CD4-positive, CD25-positive, alpha-beta regulatory T cell (primary cell): ENCODE measurements at regions not wholly inside any gene's neighbourhood (a gene's known extent, or its start where the extent isn't known, plus 50 kb on each side); places are given as distances from the start of the nearest gene placed in this dataset.
"Not testable (repeated sequence)": the region's sequence is repeated elsewhere in the genome, so short reads cannot be mapped to it uniquely, and the experiment has no call there.

Experiments used
- ATAC-seq, 2 donors: fragments of 150-1000 bp; cut with Tn5 transposase; one replicate each; pipeline ENCODE4 v1.10.0; 2021; ENCODE audit warnings: low read depth in 2 of 2, moderate number of reproducible peaks in 2 of 2, moderate library complexity in 1 of 2
- DNase-seq, 3 donors: peaks; one replicate each; pipeline versions ENCODE4 v3.0.0 to v3.0.0-alpha.2; 2012 to 2022; ENCODE audit warnings: mixed read lengths in 1 of 3
- H3K27ac ChIP-seq: one replicate; pipeline ENCODE4 v1.7.0; 2013; ENCODE audit warnings: mild to moderate bottlenecking, low read length; ENCODE audit not compliant: insufficient read depth, poor library complexity, severe bottlenecking
- H3K27me3 ChIP-seq: one replicate; pipeline ENCODE4 v1.7.0; 2013; ENCODE audit warnings: low read length; ENCODE audit not compliant: control insufficient read depth, insufficient read depth
- H3K36me3 ChIP-seq: one replicate; pipeline ENCODE4 v1.7.0; 2013; ENCODE audit warnings: mild to moderate bottlenecking, low read length, moderate library complexity; ENCODE audit not compliant: control insufficient read depth, insufficient read depth
- H3K4me1 ChIP-seq: 2 replicates; pipeline ENCODE4 v1.7.0; 2013; ENCODE audit warnings: mild to moderate bottlenecking, low read length; ENCODE audit not compliant: insufficient read depth, control insufficient read depth, poor library complexity, severe bottlenecking
- H3K4me3 ChIP-seq: one replicate; pipeline ENCODE4 v1.7.0; 2013; ENCODE audit warnings: low read depth, mild to moderate bottlenecking, low read length, moderate library complexity
- H3K9me3 ChIP-seq, 2 experiments: 1 replicate in 1 of 2; 2 replicates in 1 of 2; pipeline ENCODE4 v1.7.0; 2013; ENCODE audit warnings: low read length in 2 of 2, mild to moderate bottlenecking in 1 of 2, moderate library complexity in 1 of 2; ENCODE audit not compliant: control insufficient read depth in 2 of 2
- H3K27ac Mint-ChIP-seq, 3 donors: one replicate each; pipeline ENCODE4 v1.8.0; 2020 to 2022; ENCODE audit warnings: mild to moderate bottlenecking in 3 of 3, mixed read lengths in 3 of 3, moderate library complexity in 2 of 3
- H3K27me3 Mint-ChIP-seq: one replicate; pipeline ENCODE4 v1.8.0; 2022; ENCODE audit warnings: mild to moderate bottlenecking, mixed read lengths
- H3K36me3 Mint-ChIP-seq: one replicate; pipeline ENCODE4 v1.8.0; 2020; ENCODE audit warnings: mixed read lengths
- H3K4me1 Mint-ChIP-seq, 4 donors: one replicate each; pipeline ENCODE4 v1.8.0; 2020 to 2022; ENCODE audit warnings: mixed read lengths in 4 of 4, mild to moderate bottlenecking in 1 of 4
- H3K4me3 Mint-ChIP-seq, 4 donors: one replicate each; pipeline ENCODE4 v1.8.0; 2020 to 2022; ENCODE audit warnings: mild to moderate bottlenecking in 4 of 4, mixed read lengths in 4 of 4, moderate library complexity in 3 of 4
- H3K9me3 Mint-ChIP-seq, 7 donors: one replicate each; pipeline ENCODE4 v1.8.0; 2020 to 2022; ENCODE audit warnings: mixed read lengths in 7 of 7, mild to moderate bottlenecking in 3 of 7, moderate library complexity in 2 of 7

- Histone ChIP-seq H3K27ac (no peak overlapping the region), H3K9me3 (no peaks in the 10 kb centered on the region), H3K4me3 (no peak overlapping the region), H3K36me3 (no peaks in the 10 kb centered on the region), H3K4me1 (no peaks in the 10 kb centered on the region), H3K27me3 (peaks cover 14% of the 10 kb centered on the region)
- Mint-ChIP-seq H3K36me3 (no peaks in the 10 kb centered on the region), H3K27me3 (peaks cover 19% of the 10 kb centered on the region), H3K4me1 (no peaks in the 10 kb centered on the region), H3K9me3 (no peaks in the 10 kb centered on the region), H3K27ac (no peak overlapping the region), H3K4me3 (no peak overlapping the region)
- ATAC-seq (no peak), DNase-seq (no peak)
Measured at GRCh38 chr12:46960681-46961080, 118.7 kb upstream of the PCED1B start.

- Mint-ChIP-seq H3K36me3 (no peaks in the 10 kb centered on the region), H3K27ac (no peak overlapping the region), H3K27me3 (peaks cover 5% of the 10 kb centered on the region), H3K4me1 (no peaks in the 10 kb centered on the region), H3K4me3 (no peak overlapping the region), H3K9me3 (no peaks in the 10 kb centered on the region)
- Histone ChIP-seq H3K27ac (no peak overlapping the region), H3K4me1 (no peaks in the 10 kb centered on the region), H3K9me3 (no peaks in the 10 kb centered on the region), H3K27me3 (peaks cover 12% of the 10 kb centered on the region), H3K4me3 (no peak overlapping the region), H3K36me3 (no peaks in the 10 kb centered on the region)
- DNase-seq (no peak), ATAC-seq (no peak)
Measured at GRCh38 chr12:46963191-46963590, 116.2 kb upstream of the PCED1B start.

- no peaks in the 10 kb centered on the region for H3K9me3 ChIP-seq
- H3K4me3 ChIP-seq: no peak overlapping the region
- no peak overlapping the region for H3K27ac ChIP-seq
- H3K27me3 ChIP-seq: peaks cover 12% of the 10 kb centered on the region
- H3K36me3 Mint-ChIP-seq: no peaks in the 10 kb centered on the region
- no peaks in the 10 kb centered on the region for H3K4me1 Mint-ChIP-seq
- no peaks in the 10 kb centered on the region for H3K4me1 ChIP-seq
- peaks cover 5% of the 10 kb centered on the region for H3K27me3 Mint-ChIP-seq
- H3K9me3 Mint-ChIP-seq: no peaks in the 10 kb centered on the region
- DNase-seq (no peak), ATAC-seq (no peak)
- no peaks in the 10 kb centered on the region for H3K36me3 ChIP-seq
- no peak overlapping the region for H3K4me3 Mint-ChIP-seq
- no peak overlapping the region for H3K27ac Mint-ChIP-seq
Measured at GRCh38 chr12:46963977-46964971, 115.1 kb upstream of the PCED1B start.

GRCh38 chr12:46965137-46965536 is 114.3 kb upstream of the PCED1B start:
- H3K9me3 Mint-ChIP-seq: no peaks in the 10 kb centered on the region
- H3K27ac ChIP-seq: no peak overlapping the region
- no peak overlapping the region for H3K4me3 ChIP-seq
- no peak overlapping the region for H3K4me3 Mint-ChIP-seq
- H3K27me3 ChIP-seq: peaks cover 13% of the 10 kb centered on the region
- H3K36me3 ChIP-seq: no peaks in the 10 kb centered on the region
- no peak overlapping the region for H3K27ac Mint-ChIP-seq
- DNase-seq: no peak
- no peaks in the 10 kb centered on the region for H3K4me1 ChIP-seq
- no peaks in the 10 kb centered on the region for H3K4me1 Mint-ChIP-seq
- peaks cover 7% of the 10 kb centered on the region for H3K27me3 Mint-ChIP-seq
- H3K36me3 Mint-ChIP-seq: no peaks in the 10 kb centered on the region
- H3K9me3 ChIP-seq: no peaks in the 10 kb centered on the region
- ATAC-seq: no peak

- no peaks in the 10 kb centered on the region for H3K4me1 ChIP-seq
Measured at GRCh38 chr12:46965880-46966279, 113.5 kb upstream of the PCED1B start.

GRCh38 chr12:46970636-46971035 is 108.8 kb upstream of the PCED1B start:
- no peaks in the 10 kb centered on the region for H3K36me3 Mint-ChIP-seq
- H3K4me1 Mint-ChIP-seq: no peaks in the 10 kb centered on the region
- Histone ChIP-seq H3K4me1 (no peaks in the 10 kb centered on the region), H3K27ac (no peak overlapping the region), H3K36me3 (no peaks in the 10 kb centered on the region), H3K27me3 (peaks cover 7% of the 10 kb centered on the region), H3K4me3 (no peak overlapping the region), H3K9me3 (no peaks in the 10 kb centered on the region)
- no peak overlapping the region for H3K4me3 Mint-ChIP-seq
- H3K27me3 Mint-ChIP-seq: peaks cover 29% of the 10 kb centered on the region
- ATAC-seq (no peak), DNase-seq (no peak)
- peaks cover 0 to 2% (median 0%) of the 10 kb centered on the region in 7 donors for H3K9me3 Mint-ChIP-seq
- no peak overlapping the region for H3K27ac Mint-ChIP-seq

More at GRCh38 chr12:46965880-46966279, 113.5 kb upstream of the PCED1B start:
- no peak overlapping the region for H3K4me3 Mint-ChIP-seq
- H3K36me3 Mint-ChIP-seq: no peaks in the 10 kb centered on the region
- H3K27ac ChIP-seq: no peak overlapping the region
- H3K9me3 Mint-ChIP-seq: no peaks in the 10 kb centered on the region
- H3K27ac Mint-ChIP-seq: no peak overlapping the region
- no peaks in the 10 kb centered on the region for H3K4me1 Mint-ChIP-seq
- H3K27me3 ChIP-seq: peaks cover 8% of the 10 kb centered on the region
- no peaks in the 10 kb centered on the region for H3K36me3 ChIP-seq
- no peak for DNase-seq
- H3K4me3 ChIP-seq: no peak overlapping the region
- ATAC-seq: no peak
- no peaks in the 10 kb centered on the region for H3K9me3 ChIP-seq
- H3K27me3 Mint-ChIP-seq: peaks cover 10% of the 10 kb centered on the region

- H3K27ac Mint-ChIP-seq, H3K4me3 Mint-ChIP-seq, H3K9me3 ChIP-seq, H3K4me1 ChIP-seq, H3K4me1 Mint-ChIP-seq, H3K9me3 Mint-ChIP-seq, H3K36me3 Mint-ChIP-seq, ATAC-seq, H3K27ac ChIP-seq, H3K4me3 ChIP-seq, DNase-seq, H3K36me3 ChIP-seq, H3K27me3 ChIP-seq: not testable (repeated sequence)
- H3K27me3 Mint-ChIP-seq: peaks cover 35% of the 10 kb centered on the region
Measured at GRCh38 chr12:46973937-46974336, 105.5 kb upstream of the PCED1B start.

- no peaks in the 10 kb centered on the region for H3K4me1 Mint-ChIP-seq
- H3K36me3 Mint-ChIP-seq: no peaks in the 10 kb centered on the region
- DNase-seq (no peak), ATAC-seq (no peak)
- H3K9me3 Mint-ChIP-seq: peaks cover 0 to 5% (median 0%) of the 10 kb centered on the region in 7 donors
- H3K4me3 Mint-ChIP-seq: no peak overlapping the region
- Histone ChIP-seq H3K36me3 (no peaks in the 10 kb centered on the region), H3K9me3 (no peaks in the 10 kb centered on the region), H3K4me1 (no peaks in the 10 kb centered on the region), H3K27ac (no peak overlapping the region), H3K27me3 (no peaks in the 10 kb centered on the region), H3K4me3 (no peak overlapping the region)
- peaks cover 19% of the 10 kb centered on the region for H3K27me3 Mint-ChIP-seq
- H3K27ac Mint-ChIP-seq: no peak overlapping the region
Measured at GRCh38 chr12:46977871-46978375, 101.5 kb upstream of the PCED1B start.
